HL-60 (cell line): ENCODE measurements at regions not wholly inside any gene's neighbourhood (a gene's known extent, or its start where the extent isn't known, plus 50 kb on each side); places are given as distances from the start of the nearest gene placed in this dataset.

Experiments used
- DNase-seq, 2 experiments: peaks; one replicate each; pipeline ENCODE4 v3.0.0-alpha.2; 2010 to 2020; ENCODE audit warnings: low read depth in 1 of 2, low spot score in 1 of 2
- H3K27ac ChIP-seq: fragments of 250-450 bp; sonication (Bioruptor Pico); replicated peaks from 2 replicates; pipeline ENCODE4 v1.5.1; 2020; ENCODE audit warnings: mild to moderate bottlenecking, moderate library complexity
- H3K27me3 ChIP-seq: fragments of 250-450 bp; sonication (Bioruptor Pico); 2 replicates; pipeline ENCODE4 v1.5.1; 2021; ENCODE audit warnings: mild to moderate bottlenecking, moderate library complexity; ENCODE audit not compliant: insufficient read depth, poor library complexity, severe bottlenecking
- H3K4me3 ChIP-seq: replicated peaks from 2 replicates; pipeline ENCODE4 v1.5.1; 2011; ENCODE audit warnings: mild to moderate bottlenecking, control low read depth, low read length; ENCODE audit not compliant: insufficient read depth
- CTCF ChIP-seq: IDR thresholded peaks from one replicate; pipeline ENCODE4 v1.5.1; 2011; ENCODE audit warnings: low read length, control low read depth, inconsistent platforms; ENCODE audit not compliant: insufficient read depth
- GABPA ChIP-seq: IDR thresholded peaks from 2 replicates; pipeline ENCODE4 v1.6.1; 2012; ENCODE audit warnings: low read depth
- POLR2AphosphoS5 ChIP-seq: IDR thresholded peaks from 2 replicates; pipeline ENCODE4 v1.6.1; 2012; ENCODE audit warnings: low read depth
- REST ChIP-seq: IDR thresholded peaks from 2 replicates; pipeline ENCODE4 v1.6.1; 2012; ENCODE audit warnings: low read depth; ENCODE audit not compliant: insufficient replicate concordance
- SPI1 ChIP-seq: IDR thresholded peaks from 2 replicates; pipeline ENCODE4 v1.6.1; 2012; ENCODE audit warnings: low read depth, mild to moderate bottlenecking, borderline replicate concordance

GRCh38 chr7:40946549-40946948 is 756.3 kb downstream of the INHBA start:
- DNase-seq: no peak
- TF ChIP-seq CTCF (no peak), SPI1 (no peak), POLR2AphosphoS5 (no peak), REST (no peak), GABPA (no peak)
- no peak overlapping the region for H3K4me3 ChIP-seq
- H3K27me3 ChIP-seq: no peaks in the 10 kb centered on the region
- H3K27ac ChIP-seq: no peak overlapping the region

GRCh38 chr7:40945788-40946187 is 757.1 kb downstream of the INHBA start:
- Histone ChIP-seq H3K27me3 (no peaks in the 10 kb centered on the region), H3K27ac (no peak overlapping the region), H3K4me3 (no peak overlapping the region)
- no peak for DNase-seq
- TF ChIP-seq CTCF (no peak), REST (no peak), SPI1 (no peak), POLR2AphosphoS5 (no peak), GABPA (no peak)

GRCh38 chr7:40944981-40945585 is 757.8 kb downstream of the INHBA start:
- no peak overlapping the region for H3K27ac ChIP-seq
- TF ChIP-seq CTCF (no peak), POLR2AphosphoS5 (no peak), REST (no peak)

More at GRCh38 chr7:40944981-40945585, 757.8 kb downstream of the INHBA start:
- Histone ChIP-seq H3K4me3 (no peak overlapping the region), H3K27me3 (no peaks in the 10 kb centered on the region)
- no peak for DNase-seq
